HCT116 (cell line): ENCODE measurements at regions not wholly inside any gene's neighbourhood (a gene's known extent, or its start where the extent isn't known, plus 50 kb on each side); places are given as distances from the start of the nearest gene placed in this dataset.

ENCODE experiments used
- ATAC-seq: fragments of 200-7000 bp; cut with Tn5 transposase; 2 replicates; pipeline ENCODE4 v1.9.1; 2020; ENCODE audit warnings: mild to moderate bottlenecking, moderate library complexity
- BruUV-seq: library from RNA; stranded (reverse); fragments of 400-500 nt; replicated peaks from 2 replicates; lab custom pipeline; 2021; lab: Mats Ljungman, UMichigan
- CTCF ChIA-PET: fragments of 300-600 bp; sonication (Branson Sonifier 250); formaldehyde crosslinking; loops from one replicate; lab custom pipeline; 2021; ENCODE audit warnings: antibody characterized with exemption; lab: Charles Lee
- POLR2A ChIA-PET: fragments of 300-600, 350-600 bp; sonication (Branson Sonifier 250); formaldehyde crosslinking; loops from one replicate; lab custom pipeline; 2021; ENCODE audit warnings: antibody characterized with exemption; lab: Charles Lee
- RAD21 ChIA-PET, 2 experiments: fragments of 300-600 bp; sonication (Branson Sonifier 250); formaldehyde crosslinking; loops; one replicate each; lab custom pipeline; 2023; ENCODE audit warnings: low total read pairs in 2 of 2; ENCODE audit not compliant: uncharacterized antibody in 2 of 2, unreplicated experiment in 2 of 2, low non-redundant PET in 1 of 2; lab: Charles Lee
- DNase-seq: peaks from one replicate; pipeline ENCODE4 v3.0.0-alpha.2; 2010; ENCODE audit warnings: low read depth, low spot score
- H2AFZ ChIP-seq: fragments of 200-600 bp; shearing (Covaris generic), sonication (generic); 2 replicates; pipeline ENCODE4 v1.6.1; 2017; ENCODE audit warnings: low read depth, mixed run types, mixed read lengths, antibody characterized with exemption, low read length; ENCODE audit not compliant: poor library complexity, severe bottlenecking
- H3K27ac ChIP-seq: 2 replicates; pipeline ENCODE4 v1.5.1; 2012; ENCODE audit warnings: low read depth, low read length
- H3K27me3 ChIP-seq: fragments of 200-600 bp; sonication (generic); 2 replicates; pipeline ENCODE4 v1.6.1; 2016; ENCODE audit warnings: mixed run types, low read length, mixed read lengths; ENCODE audit not compliant: insufficient read depth
- H3K36me3 ChIP-seq, 2 experiments: fragments of 200-500 bp in 1 of 2; fragments of 200-600 bp in 1 of 2; sonication (Bioruptor generic) in 1 of 2; sonication (generic) in 1 of 2; 2 replicates each; pipeline versions ENCODE4 v1.5.1 to v1.6.1; 2014 to 2016; ENCODE audit warnings: low read length in 2 of 2, inconsistent platforms in 1 of 2, mixed read lengths in 1 of 2, mixed run types in 1 of 2; ENCODE audit not compliant: insufficient read depth in 2 of 2, control insufficient read depth in 1 of 2
- H3K4me1 ChIP-seq, 2 experiments: fragments of 200-600 bp in 1 of 2; sonication (generic) in 1 of 2; 2 replicates each; pipeline versions ENCODE4 v1.5.1 to v1.6.1; 2012 to 2017; ENCODE audit warnings: low read length in 2 of 2, inconsistent platforms in 1 of 2, mild to moderate bottlenecking in 1 of 2, mixed read lengths in 1 of 2, mixed run types in 1 of 2, moderate library complexity in 1 of 2; ENCODE audit not compliant: insufficient read depth in 2 of 2, control insufficient read depth in 1 of 2
- H3K4me2 ChIP-seq: fragments of 200-600 bp; sonication (generic); 2 replicates; pipeline ENCODE4 v1.6.1; 2017; ENCODE audit warnings: mixed run types, low read length, mixed read lengths
- H3K4me3 ChIP-seq, 2 experiments: fragments of 200-600 bp in 1 of 2; sonication (generic) in 1 of 2; replicated peaks in 1 of 2; 2 replicates each; pipeline ENCODE4 v1.5.1; 2011 to 2016; ENCODE audit warnings: low read length in 2 of 2, control low read depth in 1 of 2, low read depth in 1 of 2, mild to moderate bottlenecking in 1 of 2, mixed read lengths in 1 of 2, mixed run types in 1 of 2
- H3K79me2 ChIP-seq: fragments of 200-600 bp; sonication (generic); 2 replicates; pipeline ENCODE4 v1.6.1; 2017; ENCODE audit warnings: mild to moderate bottlenecking, mixed run types, low read length, moderate library complexity, mixed read lengths; ENCODE audit not compliant: insufficient read depth
- H3K9ac ChIP-seq: fragments of 200-600 bp; sonication (generic); 2 replicates; pipeline ENCODE4 v1.6.1; 2016; ENCODE audit warnings: low read length, mixed read lengths
- H3K9me2 ChIP-seq: fragments of 200-600 bp; sonication (generic), shearing (Covaris generic); 2 replicates; pipeline ENCODE4 v1.6.1; 2017; ENCODE audit warnings: mixed run types, mild to moderate bottlenecking, moderate library complexity; ENCODE audit not compliant: insufficient read depth
- H3K9me3 ChIP-seq, 2 experiments: fragments of 200-500 bp in 1 of 2; fragments of 200-600 bp in 1 of 2; sonication (Bioruptor generic) in 1 of 2; sonication (generic) in 1 of 2; 2 replicates each; pipeline ENCODE4 v1.6.1; 2014 to 2017; ENCODE audit warnings: low read length in 2 of 2, mixed read lengths in 2 of 2, inconsistent platforms in 1 of 2, low read depth in 1 of 2, mild to moderate bottlenecking in 1 of 2, mixed run types in 1 of 2, moderate library complexity in 1 of 2; ENCODE audit not compliant: control insufficient read depth in 1 of 2, insufficient read depth in 1 of 2
- H4K20me1 ChIP-seq: fragments of 200-600 bp; sonication (generic), shearing (Covaris generic); 2 replicates; pipeline ENCODE4 v1.6.1; 2017; ENCODE audit warnings: mixed run types, mild to moderate bottlenecking, moderate library complexity; ENCODE audit not compliant: insufficient read depth
- EGR1 ChIP-seq: IDR thresholded peaks from 2 replicates; pipeline ENCODE4 v1.6.1; 2012; ENCODE audit warnings: low read depth
- EZH2 ChIP-seq: fragments of 200-600 bp; sonication (generic); IDR thresholded peaks from 2 replicates; pipeline ENCODE4 v1.6.1; 2017; ENCODE audit warnings: antibody characterized with exemption, mixed run types
- RAD21 ChIP-seq: IDR thresholded peaks from 2 replicates; pipeline ENCODE4 v1.6.1; 2012; ENCODE audit warnings: low read depth, mild to moderate bottlenecking
- TCF7L2 ChIP-seq: IDR thresholded peaks from 2 replicates; pipeline ENCODE4 v1.7.0; 2011; ENCODE audit warnings: borderline replicate concordance, inconsistent platforms; ENCODE audit not compliant: insufficient read depth, insufficient read length; ENCODE audit errors: extremely low read depth
- YY1 ChIP-seq: IDR thresholded peaks from 2 replicates; pipeline ENCODE4 v1.6.1; 2011; ENCODE audit warnings: low read length, low read depth, moderate library complexity, mild to moderate bottlenecking; ENCODE audit not compliant: insufficient replicate concordance; ENCODE audit errors: extremely low read depth
- ZFX ChIP-seq: fragments of 450-650 bp; IDR thresholded peaks from 2 replicates; pipeline ENCODE4 v1.6.1; 2017
- intact Hi-C: fragments of 100-400 bp; cut with micrococcal nuclease; formaldehyde crosslinking; loops from 2 replicates; pipeline ENCODE4 v1.10.0; 2022
- TF ChIP-seq, protein P1 (sequence below): IDR thresholded peaks from 2 replicates; pipeline ENCODE4 v1.6.1; 2012; ENCODE audit warnings: low read depth

DNA sequence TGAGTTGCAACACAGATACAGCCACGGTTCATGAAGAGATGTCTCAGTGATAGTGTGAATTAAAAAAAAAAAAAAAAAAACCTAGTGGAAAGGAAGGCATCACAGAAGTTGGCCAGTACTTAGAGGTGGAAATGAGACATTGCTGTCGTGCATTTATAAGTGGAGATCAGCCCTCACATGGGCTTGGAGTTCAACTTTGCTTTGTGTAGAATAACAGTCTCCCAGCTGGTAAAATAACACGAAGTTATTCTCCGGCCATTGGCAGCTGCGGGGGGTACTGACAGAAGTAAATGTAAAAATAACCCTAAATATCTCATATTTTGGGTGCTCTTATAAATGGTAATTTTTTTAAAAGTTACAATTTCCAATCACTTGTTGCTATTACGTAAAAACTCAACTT is 98.8 kb upstream of the TMEM18 start:
- POLR2A ChIA-PET: no interaction called here
- TF ChIP-seq EZH2 (no peak), EGR1 (no peak)
- TF ChIP-seq, all 23 proteins: peak for 0
- no peak for DNase-seq
- intact Hi-C loops: no loop called here
- H3K4me1 ChIP-seq: peaks cover 4 to 9% of the 10 kb centered on the region in 2 experiments; a peak in 3 of 4 replicates
- no peaks in the 10 kb centered on the region for H3K36me3 ChIP-seq
- H2AFZ ChIP-seq: no peak overlapping the region
- no peaks in the 10 kb centered on the region for H3K9me3 ChIP-seq
- H3K9ac ChIP-seq: no peak overlapping the region
- H3K27ac ChIP-seq: no peak overlapping the region
- ChIA-PET RAD21 (no interaction called here), CTCF (no interaction called here)
- H4K20me1 ChIP-seq: no peaks in the 10 kb centered on the region
- no peaks in the 10 kb centered on the region for H3K9me2 ChIP-seq
- no TSS peak for BruUV-seq
- H3K79me2 ChIP-seq: no peaks in the 10 kb centered on the region
- H3K4me3 ChIP-seq: no peak overlapping the region
- no peak overlapping the region for H3K4me2 ChIP-seq
- no peak for ATAC-seq
- no peaks in the 10 kb centered on the region for H3K27me3 ChIP-seq

DNA sequence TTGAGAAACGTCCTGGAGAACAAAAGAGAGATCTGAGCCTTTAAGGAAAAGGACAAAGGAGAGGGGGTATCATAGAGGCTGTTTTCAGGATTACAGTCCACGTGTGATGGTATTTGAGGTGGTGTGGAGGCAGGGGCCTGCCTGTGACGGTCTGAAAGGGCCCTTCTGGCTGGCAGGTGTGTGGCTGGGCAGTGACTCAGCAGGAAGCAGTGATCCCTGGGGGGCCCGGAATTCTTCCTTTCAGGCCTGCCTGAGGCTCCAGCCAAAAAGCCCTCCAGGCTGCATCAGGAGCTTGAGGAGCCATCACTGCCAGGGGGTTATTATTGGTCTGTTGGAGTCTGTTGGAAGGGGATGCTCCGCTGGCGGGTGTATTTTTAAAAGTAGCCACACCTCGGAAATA is 97.2 kb upstream of the TMEM18 start:
- peak; percentile 61 for ATAC-seq
- H3K9ac ChIP-seq: no peak overlapping the region

More for the DNA sequence above, 97.2 kb upstream of the TMEM18 start:
- no peaks in the 10 kb centered on the region for H3K79me2 ChIP-seq
- TF ChIP-seq ZFX: no peak
- TF ChIP-seq YY1: no peak
- no peak for TF ChIP-seq RAD21
- TF ChIP-seq, protein P1, sequence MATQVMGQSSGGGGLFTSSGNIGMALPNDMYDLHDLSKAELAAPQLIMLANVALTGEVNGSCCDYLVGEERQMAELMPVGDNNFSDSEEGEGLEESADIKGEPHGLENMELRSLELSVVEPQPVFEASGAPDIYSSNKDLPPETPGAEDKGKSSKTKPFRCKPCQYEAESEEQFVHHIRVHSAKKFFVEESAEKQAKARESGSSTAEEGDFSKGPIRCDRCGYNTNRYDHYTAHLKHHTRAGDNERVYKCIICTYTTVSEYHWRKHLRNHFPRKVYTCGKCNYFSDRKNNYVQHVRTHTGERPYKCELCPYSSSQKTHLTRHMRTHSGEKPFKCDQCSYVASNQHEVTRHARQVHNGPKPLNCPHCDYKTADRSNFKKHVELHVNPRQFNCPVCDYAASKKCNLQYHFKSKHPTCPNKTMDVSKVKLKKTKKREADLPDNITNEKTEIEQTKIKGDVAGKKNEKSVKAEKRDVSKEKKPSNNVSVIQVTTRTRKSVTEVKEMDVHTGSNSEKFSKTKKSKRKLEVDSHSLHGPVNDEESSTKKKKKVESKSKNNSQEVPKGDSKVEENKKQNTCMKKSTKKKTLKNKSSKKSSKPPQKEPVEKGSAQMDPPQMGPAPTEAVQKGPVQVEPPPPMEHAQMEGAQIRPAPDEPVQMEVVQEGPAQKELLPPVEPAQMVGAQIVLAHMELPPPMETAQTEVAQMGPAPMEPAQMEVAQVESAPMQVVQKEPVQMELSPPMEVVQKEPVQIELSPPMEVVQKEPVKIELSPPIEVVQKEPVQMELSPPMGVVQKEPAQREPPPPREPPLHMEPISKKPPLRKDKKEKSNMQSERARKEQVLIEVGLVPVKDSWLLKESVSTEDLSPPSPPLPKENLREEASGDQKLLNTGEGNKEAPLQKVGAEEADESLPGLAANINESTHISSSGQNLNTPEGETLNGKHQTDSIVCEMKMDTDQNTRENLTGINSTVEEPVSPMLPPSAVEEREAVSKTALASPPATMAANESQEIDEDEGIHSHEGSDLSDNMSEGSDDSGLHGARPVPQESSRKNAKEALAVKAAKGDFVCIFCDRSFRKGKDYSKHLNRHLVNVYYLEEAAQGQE: no peak
- TF ChIP-seq TCF7L2: no peak
- TF ChIP-seq, all 23 proteins: peak for 0
- Histone ChIP-seq H3K9me2 (no peaks in the 10 kb centered on the region), H3K4me3 (no peak overlapping the region), H2AFZ (no peak overlapping the region), H3K4me1 (peaks cover 4 to 9% of the 10 kb centered on the region in 2 experiments; a peak in 3 of 4 replicates), H3K27me3 (no peaks in the 10 kb centered on the region), H4K20me1 (no peaks in the 10 kb centered on the region), H3K9me3 (no peaks in the 10 kb centered on the region), H3K27ac (no peak overlapping the region), H3K4me2 (peak overlapping the region; percentile 25; the same call in 1 of the 2 replicates), H3K36me3 (no peaks in the 10 kb centered on the region)
- ChIA-PET CTCF (no interaction called here), POLR2A (no interaction called here), RAD21 (no interaction called here)
- intact Hi-C loops: no loop called here
- DNase-seq: no peak
- BruUV-seq: no TSS peak
